KG1 (cell line): ENCODE measurements at regions not wholly inside any gene's neighbourhood (a gene's known extent, or its start where the extent isn't known, plus 50 kb on each side); places are given as distances from the start of the nearest gene placed in this dataset.
"Not testable (repeated sequence)": the region's sequence is repeated elsewhere in the genome, so short reads cannot be mapped to it uniquely, and the experiment has no call there.

Experiments used
- DNase-seq: peaks from one replicate; lab custom pipeline; 2025; lab: John Stamatoyannopoulos, UW

DNA sequence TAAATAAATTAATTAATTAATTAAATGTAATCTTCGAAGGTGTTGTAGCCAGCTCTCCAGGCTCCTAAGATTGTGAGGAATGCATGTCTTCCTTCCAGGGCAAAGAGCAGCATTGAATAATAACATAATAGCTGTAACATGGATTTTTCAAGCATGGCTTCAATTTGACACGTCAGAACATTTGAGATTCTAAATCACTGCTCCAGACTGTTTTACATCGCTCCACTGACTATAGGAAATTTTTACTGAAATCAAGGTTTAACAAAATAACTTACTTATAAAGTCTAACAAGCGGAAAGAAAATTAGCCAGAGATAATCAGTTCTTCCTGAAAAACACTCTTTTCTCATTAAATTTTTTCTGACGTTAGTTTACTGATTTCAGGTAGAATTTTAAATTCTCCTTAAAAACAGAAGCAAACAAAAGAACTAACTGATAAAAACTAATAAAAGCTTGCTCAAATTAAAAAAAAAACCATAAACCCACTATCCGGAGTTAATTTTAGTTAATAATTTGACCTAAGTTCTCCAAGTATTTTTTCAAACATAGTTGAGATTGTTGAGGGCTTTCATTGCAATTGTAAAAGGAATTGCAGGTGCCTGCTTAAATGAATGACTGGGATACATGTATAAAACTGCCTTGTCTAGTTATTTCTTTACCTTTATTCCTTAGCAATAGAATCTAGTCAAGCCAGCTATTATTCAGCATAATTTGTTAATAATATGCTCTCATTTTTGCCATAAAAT lies 51.2 kb upstream of the SGCE start:
- DNase-seq: no peak

DNA sequence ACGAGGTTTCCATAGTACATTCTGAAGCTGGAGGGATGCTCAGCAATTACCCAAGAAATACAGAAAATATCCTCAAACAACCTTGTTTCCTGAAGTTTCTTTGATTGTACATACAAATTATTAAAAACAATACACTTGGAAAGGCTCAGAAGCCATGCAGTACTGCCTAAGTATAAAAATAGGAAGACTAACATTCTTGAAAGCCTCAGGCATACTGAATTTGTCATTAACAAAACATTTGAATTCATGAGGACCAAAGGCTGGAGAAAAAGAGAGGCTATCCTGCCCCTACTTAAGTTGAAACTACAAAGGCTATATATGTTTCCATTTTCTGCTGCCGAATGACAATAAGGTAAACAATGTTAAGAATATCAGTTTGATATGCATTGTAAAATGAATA lies 54.3 kb upstream of the SGCE start:
- no peak for DNase-seq

GRCh38 chr7:94722360-94722759 lies 66.4 kb upstream of the SGCE start:
- DNase-seq: not testable (repeated sequence)

DNA sequence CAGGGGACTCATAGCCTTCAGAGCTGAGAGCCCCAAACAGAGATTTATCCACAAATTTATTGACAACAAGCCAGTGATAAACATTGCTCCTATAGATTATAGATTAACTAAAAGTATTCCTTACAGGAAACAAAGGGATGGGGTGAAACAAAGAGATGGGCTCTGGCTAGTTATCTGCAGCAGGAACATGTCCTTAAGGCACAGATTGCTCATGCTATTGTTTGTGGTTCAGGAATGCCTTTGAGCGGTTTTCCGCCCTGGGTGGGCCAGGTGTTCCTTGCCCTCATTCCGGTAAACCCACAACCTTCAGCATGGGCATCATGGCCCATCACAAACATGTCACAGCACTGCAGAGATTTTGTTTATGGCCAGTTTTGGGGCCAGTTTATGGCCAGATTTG lies 73.0 kb upstream of the SGCE start:
- DNase-seq: not testable (repeated sequence)

GRCh38 chr7:94738071-94738470 lies 82.1 kb upstream of the SGCE start:
- no peak for DNase-seq

DNA sequence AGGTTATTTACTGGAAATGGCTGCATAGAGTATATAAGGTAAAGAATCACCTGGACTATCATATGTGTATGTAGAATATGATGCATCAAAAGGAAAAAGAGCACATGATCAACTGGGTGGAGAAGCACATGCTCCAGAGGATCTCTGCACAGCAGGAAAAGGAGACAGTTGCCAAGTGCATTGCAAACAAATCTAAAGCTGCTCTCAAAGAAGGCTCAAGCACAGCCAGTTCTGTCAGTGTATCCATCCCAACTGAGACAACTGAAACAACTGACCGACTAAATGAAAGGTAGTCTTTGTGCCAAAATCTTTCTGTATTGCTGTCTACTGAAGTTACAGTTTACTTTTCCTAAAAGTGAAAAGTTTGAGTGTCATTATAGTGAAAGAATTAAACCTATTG lies 83.2 kb upstream of the SGCE start:
- DNase-seq: no peak

- DNase-seq: no peak
Observed at GRCh38 chr7:94740509-94740908, 84.6 kb upstream of the SGCE start.

- DNase-seq: no peak
Observed at GRCh38 chr7:94741179-94741578, 85.2 kb upstream of the SGCE start.

DNA sequence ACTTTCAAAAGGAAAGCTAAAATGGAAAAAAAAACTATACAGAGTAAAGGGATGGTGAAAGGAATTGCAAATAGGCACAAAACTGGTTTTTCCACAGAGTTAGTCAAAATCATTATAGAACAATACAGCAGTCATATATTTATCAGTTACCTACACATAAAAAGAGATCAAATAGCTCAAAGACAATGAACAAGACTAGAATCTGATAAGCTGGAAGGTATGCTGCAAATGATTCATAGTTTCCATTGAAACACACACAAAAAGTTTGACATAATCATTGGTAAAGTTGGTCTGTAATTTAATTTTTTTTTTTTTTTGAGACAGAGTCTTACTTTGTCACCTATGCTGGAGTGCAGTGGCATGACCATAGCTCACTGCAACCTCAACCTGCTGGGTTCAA lies 92.4 kb upstream of the SGCE start:
- DNase-seq: no peak

DNA sequence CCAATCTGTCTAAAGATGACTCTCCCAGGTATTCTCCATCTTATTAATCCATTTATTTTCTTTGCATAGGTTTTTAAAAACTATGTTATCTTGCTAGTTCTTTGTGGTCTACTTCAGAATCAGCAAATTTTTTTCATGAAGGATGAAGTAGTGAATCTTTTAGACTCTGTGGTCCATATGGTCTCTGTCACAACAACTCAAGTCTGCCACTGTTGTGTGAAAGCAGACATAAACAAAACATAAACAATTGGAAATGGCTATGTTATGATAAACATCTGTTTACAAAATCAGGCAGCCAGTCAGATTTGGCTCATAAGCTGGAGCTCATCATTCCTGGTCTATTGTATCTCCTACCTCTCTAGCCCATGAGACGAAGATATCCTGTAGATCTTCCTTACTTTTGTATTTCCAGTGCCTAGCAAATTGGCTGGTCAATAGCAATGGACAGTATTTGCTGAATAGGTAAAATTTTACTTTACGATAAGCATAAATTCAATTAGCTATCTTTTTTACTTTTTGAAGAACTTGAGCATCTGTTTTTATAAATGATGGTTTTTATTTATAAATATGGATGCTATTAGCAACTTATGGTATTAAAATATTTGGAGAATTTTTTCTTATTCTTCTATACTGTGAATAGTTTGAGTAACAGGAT lies 104.6 kb upstream of the SGCE start:
- no peak for DNase-seq

DNA sequence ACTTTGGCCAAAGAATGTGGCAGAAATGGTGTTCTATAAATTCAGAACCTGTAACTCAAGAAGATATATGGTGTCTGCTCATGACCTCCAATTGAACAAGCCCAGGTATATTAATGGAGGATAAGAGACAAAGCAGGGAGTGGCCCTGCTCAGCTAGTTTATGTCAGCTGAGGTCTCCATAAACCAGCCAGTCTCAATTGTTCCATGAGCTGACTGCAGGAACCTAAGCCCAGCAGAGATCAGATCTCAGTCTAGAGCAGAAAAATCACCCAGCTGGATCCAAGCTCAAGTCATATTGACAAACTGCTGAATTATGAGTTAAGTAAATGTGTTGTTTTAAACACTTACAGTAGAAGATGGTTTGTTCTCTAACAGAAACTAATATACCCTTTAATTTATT lies 105.5 kb upstream of the SGCE start:
- DNase-seq: no peak

- DNase-seq: peak; percentile 3
Observed at GRCh38 chr7:94763268-94763667, 107.3 kb upstream of the SGCE start.

DNA sequence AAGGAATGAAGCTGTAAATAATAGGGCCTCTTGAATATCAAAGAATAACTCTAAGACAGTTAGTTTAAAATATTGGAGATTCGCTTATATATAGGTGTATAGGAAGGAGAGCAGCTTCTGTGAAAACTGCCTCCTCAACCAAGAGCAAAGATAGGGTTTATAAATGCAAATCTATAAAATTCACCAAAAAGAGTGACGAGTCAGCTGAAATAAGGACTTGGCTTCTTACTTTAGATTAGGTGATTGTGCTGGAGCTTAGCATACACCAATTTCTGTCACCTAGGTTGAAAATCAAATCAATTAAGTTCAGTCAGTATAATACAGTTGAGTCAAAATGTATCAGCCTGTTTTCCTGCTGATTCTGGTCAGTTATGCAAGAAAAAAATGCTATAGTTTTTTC lies 113.8 kb upstream of the SGCE start:
- DNase-seq: no peak

- no peak for DNase-seq
Observed at GRCh38 chr7:94778711-94779459, 123.0 kb upstream of the SGCE start.

- DNase-seq: no peak
Observed at GRCh38 chr7:94779861-94780260, 123.9 kb upstream of the SGCE start.

DNA sequence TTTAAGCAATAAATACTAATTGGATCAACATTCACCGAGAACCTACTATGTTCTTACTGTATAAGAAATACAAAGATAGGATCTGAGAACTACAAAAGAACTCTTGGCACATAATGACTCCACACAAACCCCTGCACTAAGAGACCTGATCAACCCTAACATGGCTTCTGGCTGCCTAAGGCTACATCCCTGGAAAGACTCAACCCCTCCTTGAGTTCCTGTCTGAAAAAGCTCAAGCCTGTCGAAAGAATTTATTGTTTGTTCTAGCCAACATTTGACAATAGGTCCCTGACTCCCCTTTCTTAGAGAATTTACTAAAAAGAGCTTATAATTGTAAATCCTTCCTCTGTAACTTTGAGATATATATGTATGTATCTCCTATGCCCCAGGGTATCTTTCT lies 125.3 kb upstream of the SGCE start:
- DNase-seq: no peak

DNA sequence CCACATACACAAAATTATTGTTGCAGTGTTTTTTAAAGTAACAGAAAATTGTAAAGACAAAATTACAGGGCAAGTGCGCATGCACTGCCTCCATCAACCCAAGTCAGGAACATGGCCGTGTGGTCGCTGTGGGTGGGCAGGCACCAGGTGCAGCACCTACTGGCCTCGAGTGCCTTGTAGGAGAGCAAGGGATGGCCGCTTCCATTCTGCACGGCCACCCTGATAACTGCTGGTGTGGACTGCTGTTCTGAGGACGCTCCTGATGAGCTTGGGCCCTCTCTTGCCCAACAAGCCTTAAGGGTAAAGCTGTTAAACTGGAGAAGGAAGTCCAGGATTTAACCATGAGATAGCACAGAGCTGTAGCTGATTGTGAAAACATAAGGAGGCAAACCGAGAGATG lies 124.6 kb upstream of the PPP1R9A start:
- no peak for DNase-seq

- no peak for DNase-seq
Observed at GRCh38 chr7:94787285-94787684, 120.1 kb upstream of the PPP1R9A start.

DNA sequence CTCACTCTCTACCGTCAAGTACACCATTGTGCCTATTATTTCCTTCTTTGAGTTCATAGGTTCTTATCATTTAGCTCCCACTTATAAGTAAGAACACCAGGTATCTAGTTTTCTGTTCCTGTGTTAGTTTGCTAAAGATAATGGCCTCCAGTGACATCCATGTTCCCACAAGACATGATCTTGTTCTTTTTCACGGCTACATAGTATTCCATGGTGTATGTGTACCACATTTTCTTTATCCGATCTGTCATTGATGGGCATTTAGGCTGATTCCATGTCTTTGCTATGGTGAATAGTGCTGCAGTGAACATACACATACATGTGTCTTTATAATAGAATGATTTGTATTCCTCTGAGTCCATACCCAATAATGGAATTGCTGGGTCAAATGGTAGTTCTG lies 119.0 kb upstream of the PPP1R9A start:
- DNase-seq: not testable (repeated sequence)

GRCh38 chr7:94792241-94792640 lies 115.2 kb upstream of the PPP1R9A start:
- DNase-seq: no peak

DNA sequence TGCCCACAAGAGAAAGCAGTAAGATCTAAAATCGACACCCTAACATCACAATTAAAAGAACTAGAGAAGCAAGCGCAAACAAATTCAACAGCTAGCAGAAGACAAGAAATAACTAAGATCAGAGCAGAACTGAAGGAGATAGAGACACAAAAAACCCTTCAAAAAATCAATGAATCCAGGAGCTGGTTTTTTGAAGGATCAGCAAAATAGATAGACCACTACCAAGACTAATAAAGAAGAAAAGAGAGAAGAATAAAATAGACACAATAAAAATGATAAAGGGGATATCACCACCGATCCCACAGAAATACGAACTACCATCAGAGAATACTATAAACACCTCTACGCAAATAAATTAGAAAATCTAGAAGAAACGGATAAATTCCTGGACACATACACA lies 110.0 kb upstream of the PPP1R9A start:
- DNase-seq: not testable (repeated sequence)

- DNase-seq: no peak
Observed at GRCh38 chr7:94803821-94804220, 103.6 kb upstream of the PPP1R9A start.

GRCh38 chr7:94808673-94809072 lies 98.7 kb upstream of the PPP1R9A start:
- DNase-seq: not testable (repeated sequence)
